ENCODE measurements at regions not wholly inside any gene's neighbourhood (a gene's known extent, or its start where the extent isn't known, plus 50 kb on each side); places are given as distances from the start of the nearest gene placed in this dataset.

- no peak for ATAC-seq (ENCODE audit: low read depth)
- H2BK5ac ChIP-seq (ENCODE audit: low read depth, low read length, poor library complexity, severe bottlenecking): no peak overlapping the region
- H3K18ac ChIP-seq (ENCODE audit: low read depth, low read length): no peak overlapping the region
- H3K4ac ChIP-seq (ENCODE audit: low read depth, low read length): no peak overlapping the region
- DNase-seq: no peak
- no peak overlapping the region for H2AK5ac ChIP-seq (ENCODE audit: low read depth, low read length)
- H4K5ac ChIP-seq (ENCODE audit: low read depth, low read length): no peak overlapping the region
- no peak overlapping the region for H2BK15ac ChIP-seq (ENCODE audit: low read depth, low read length)
- H4K8ac ChIP-seq (ENCODE audit: low read depth in 2 of 2, low read length in 2 of 2): no peak overlapping the region
- no CpG with 5 or more reads among the region's 2 CpGs for WGBS, 2 experiments (ENCODE audit: extremely low coverage in 2 of 2, insufficient read length in 1 of 2)
- no peak overlapping the region for H3K4me2 ChIP-seq (ENCODE audit: low read depth, low read length)
- no peak overlapping the region for H2AK9ac ChIP-seq (replicated peaks; ENCODE audit: low read depth, low read length, poor library complexity)
- H3K23ac ChIP-seq (ENCODE audit: low read depth, low read length): no peak overlapping the region
- H3K79me1 ChIP-seq (ENCODE audit: low read depth in 1 of 2, low read length in 2 of 2): peaks cover 0 to 25% of the 10 kb centered on the region in 2 experiments; a peak in 2 of 4 replicates
- H3K4me1 ChIP-seq (ENCODE audit: control insufficient read depth, insufficient read depth, low read length): peaks cover 14% of the 10 kb centered on the region
- no peaks in the 10 kb centered on the region for H3K9me3 ChIP-seq (ENCODE audit: control insufficient read depth, insufficient read depth, low read length)
- peaks cover 19% of the 10 kb centered on the region for H4K20me1 ChIP-seq (ENCODE audit: insufficient read depth, low read length)
- intact Hi-C loops (cut with micrococcal nuclease) (loop anchor here (1.0 to 5.0 kb wide), 6 partner anchors 90 to 333 kb away; no protein-coding TSS in a partner anchor), dilution Hi-C loops (cut with HindIII; ENCODE audit: low sequenced_read_pairs, unreplicated experiment) (no loop called here), in situ Hi-C loops (cut with MboI; ENCODE audit: low sequenced_read_pairs) (loop anchor here (5.0 to 10.0 kb wide), 3 partner anchors 223 to 797 kb away; partner anchors contain the start of gene CCNT2)
- TF ChIP-seq CEBPB (IDR thresholded peaks at IDR 0.05; ENCODE audit: low read depth, low read length): peak; percentile 60
- no peak for TF ChIP-seq ELK1 (IDR thresholded peaks at IDR 0.05; ENCODE audit: borderline replicate concordance, low read depth, low read length)
- H3K27me3 ChIP-seq (ENCODE audit: control insufficient read depth, insufficient read depth, low read length): no peaks in the 10 kb centered on the region
- H3K9me1 ChIP-seq (ENCODE audit: insufficient read depth, low read length): peaks cover 8% of the 10 kb centered on the region; the same call in 1 of the 2 replicates
- H3K27ac ChIP-seq (ENCODE audit: insufficient read depth, low read length): no peak overlapping the region
- no peak overlapping the region for H3K56ac ChIP-seq (ENCODE audit: extremely low read depth, insufficient read depth, low read length)
- ChIA-PET CTCF (interaction anchor here (0.8 to 4.3 kb wide), 7 partner anchors 45 to 781 kb away, joined by 3 to 30 read pairs (median 6); no protein-coding TSS in a partner anchor), POLR2A (ENCODE audit: unreplicated experiment) (no interaction called here)
- H3K4me3 ChIP-seq (ENCODE audit: insufficient read depth, low read depth, low read length): no peak overlapping the region
- no peak overlapping the region for H3K14ac ChIP-seq (replicated peaks; ENCODE audit: low read depth, low read length)
- H2BK120ac ChIP-seq (ENCODE audit: low read depth, low read length): no peak overlapping the region
- H3K36me3 ChIP-seq (ENCODE audit: control insufficient read depth, insufficient read depth, low read length): no peaks in the 10 kb centered on the region
- H2BK20ac ChIP-seq (ENCODE audit: low read depth, low read length): no peak overlapping the region
- no peak overlapping the region for H4K91ac ChIP-seq (ENCODE audit: insufficient read depth, low read depth, low read length)
- H2AFZ ChIP-seq (replicated peaks; ENCODE audit: low read length, poor library complexity): no peak overlapping the region
- no peak overlapping the region for H3K9ac ChIP-seq (ENCODE audit: low read depth, low read length)
- BruUV-seq (replicated peaks): no TSS peak
Observed at GRCh38 chr2:134117676-134118075, 136.2 kb upstream of the MGAT5 start.
